ENCODE measurements at regions not wholly inside any gene's neighbourhood (a gene's known extent, or its start where the extent isn't known, plus 50 kb on each side); places are given as distances from the start of the nearest gene placed in this dataset.

DNA sequence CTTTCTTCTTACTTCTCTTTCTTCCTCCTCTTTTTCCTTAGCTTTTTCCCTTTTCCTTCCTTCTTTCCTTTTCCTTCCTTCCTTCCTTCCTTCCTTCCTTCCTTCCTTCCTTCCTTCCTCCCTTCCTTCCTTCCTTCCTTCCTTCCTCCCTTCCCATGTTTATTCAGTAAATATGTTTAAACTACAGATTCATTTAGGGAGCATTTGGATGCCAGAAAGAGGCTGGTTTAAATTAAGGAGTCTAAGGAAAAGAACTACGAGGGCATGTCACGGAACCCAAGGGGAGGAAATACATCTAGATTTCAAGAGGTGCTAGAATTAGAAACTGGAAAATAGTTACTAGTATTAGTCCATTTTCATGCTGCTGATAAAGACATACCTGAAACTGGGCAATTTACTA, 320.0 kb upstream of the ARRDC3 start:
- Histone ChIP-seq H4K20me1 (ENCODE audit: control insufficient read depth, insufficient read depth) (no peaks in the 10 kb centered on the region), H3K27ac (ENCODE audit: control insufficient read depth, insufficient read depth) (no peak overlapping the region), H3K36me3 (ENCODE audit: control insufficient read depth in 2 of 2, insufficient read depth in 2 of 2, low read length in 1 of 2) (no peaks in the 10 kb centered on the region), H3K79me2 (ENCODE audit: control insufficient read depth, insufficient read depth, low read length) (no peaks in the 10 kb centered on the region), H3K27me3 (replicated peaks in 1 of 2; ENCODE audit: control insufficient read depth in 2 of 2, insufficient read depth in 2 of 2, low read length in 1 of 2) (no peaks in the 10 kb centered on the region), H2AFZ (ENCODE audit: control insufficient read depth, low read depth, low read length) (no peak overlapping the region), H3K4me3 (no peak overlapping the region), H3K4me1 (ENCODE audit: control insufficient read depth, insufficient read depth, low read length) (no peaks in the 10 kb centered on the region), H3K9me3 (replicated peaks; ENCODE audit: control insufficient read depth, insufficient read depth, low read length) (no peaks in the 10 kb centered on the region), H3K4me2 (ENCODE audit: control insufficient read depth, insufficient read depth) (no peak overlapping the region), H3K9ac (ENCODE audit: control insufficient read depth, insufficient read depth, low read length) (no peak overlapping the region)
- SMC1A ChIA-PET (ENCODE audit: uncharacterized antibody, unreplicated experiment): no interaction called here
- RAD21 ChIA-PET (ENCODE audit: unreplicated experiment): no interaction called here
- CTCF ChIA-PET: no interaction called here
- intact Hi-C loops (cut with micrococcal nuclease; ENCODE audit: unreplicated experiment) (no loop called here), in situ Hi-C loops (cut with MboI) (no loop called here)
- TF ChIP-seq NFIC (IDR thresholded peaks at IDR 0.05; ENCODE audit: low read depth, low read length) (no peak), RFX5 (IDR thresholded peaks at IDR 0.05; ENCODE audit: low read depth, low read length) (no peak), YBX1 (IDR thresholded peaks at IDR 0.05) (no peak)
- ATAC-seq (no peak), DNase-seq (ENCODE audit: low read depth, low spot score) (no peak), FAIRE-seq (no peak)
- whole genome bisulfite sequencing (ENCODE audit: insufficient coverage, insufficient replicate concordance, low lambda C conversion rate, missing lambda C conversion rate): 32% methylated on average over 2 of the region's 2 CpGs
- POLR2A ChIA-PET: no interaction called here
- no TSS peak for BruUV-seq (replicated peaks)

DNA sequence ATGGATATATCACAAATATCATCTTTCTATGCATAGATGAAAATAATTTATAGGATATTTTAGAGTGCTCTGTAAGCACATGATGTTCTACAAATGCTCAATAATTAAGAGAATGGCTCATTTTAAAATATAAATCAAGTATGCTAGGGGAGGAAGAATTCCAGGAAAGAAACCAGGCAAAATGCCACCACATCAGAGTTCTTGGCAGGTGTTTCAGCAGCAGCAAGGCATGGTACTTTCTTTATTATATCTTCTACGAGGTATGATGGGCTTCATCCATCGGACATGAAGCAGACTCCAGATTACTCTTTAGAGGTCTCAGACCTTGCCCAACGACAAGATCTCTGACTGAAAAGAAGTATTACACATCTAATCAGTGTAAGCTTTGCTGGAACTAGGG, 316.3 kb upstream of the ARRDC3 start:
- Histone ChIP-seq H2AFZ (ENCODE audit: control insufficient read depth, low read depth, low read length) (no peak overlapping the region), H3K9me3 (replicated peaks; ENCODE audit: control insufficient read depth, insufficient read depth, low read length) (no peaks in the 10 kb centered on the region), H3K79me2 (ENCODE audit: control insufficient read depth, insufficient read depth, low read length) (no peaks in the 10 kb centered on the region), H3K4me1 (ENCODE audit: control insufficient read depth, insufficient read depth, low read length) (no peaks in the 10 kb centered on the region), H3K36me3 (ENCODE audit: control insufficient read depth in 2 of 2, insufficient read depth in 2 of 2, low read length in 1 of 2) (no peaks in the 10 kb centered on the region), H3K4me3 (no peak overlapping the region), H3K4me2 (ENCODE audit: control insufficient read depth, insufficient read depth) (no peak overlapping the region), H3K27me3 (replicated peaks in 1 of 2; ENCODE audit: control insufficient read depth in 2 of 2, insufficient read depth in 2 of 2, low read length in 1 of 2) (no peaks in the 10 kb centered on the region), H4K20me1 (ENCODE audit: control insufficient read depth, insufficient read depth) (no peaks in the 10 kb centered on the region), H3K9ac (ENCODE audit: control insufficient read depth, insufficient read depth, low read length) (no peak overlapping the region), H3K27ac (ENCODE audit: control insufficient read depth, insufficient read depth) (no peak overlapping the region)
- ChIA-PET SMC1A (ENCODE audit: uncharacterized antibody, unreplicated experiment) (no interaction called here), CTCF (no interaction called here), RAD21 (ENCODE audit: unreplicated experiment) (no interaction called here), POLR2A (no interaction called here)
- WGBS (ENCODE audit: insufficient coverage, insufficient replicate concordance, low lambda C conversion rate, missing lambda C conversion rate): 24% methylated on average over 3 of the region's 3 CpGs
- intact Hi-C loops (cut with micrococcal nuclease; ENCODE audit: unreplicated experiment) (no loop called here), in situ Hi-C loops (cut with MboI) (no loop called here)
- no TSS peak for BruUV-seq (replicated peaks)
- ATAC-seq (no peak), FAIRE-seq (no peak), DNase-seq (ENCODE audit: low read depth, low spot score) (no peak)
- TF ChIP-seq, protein P1, sequence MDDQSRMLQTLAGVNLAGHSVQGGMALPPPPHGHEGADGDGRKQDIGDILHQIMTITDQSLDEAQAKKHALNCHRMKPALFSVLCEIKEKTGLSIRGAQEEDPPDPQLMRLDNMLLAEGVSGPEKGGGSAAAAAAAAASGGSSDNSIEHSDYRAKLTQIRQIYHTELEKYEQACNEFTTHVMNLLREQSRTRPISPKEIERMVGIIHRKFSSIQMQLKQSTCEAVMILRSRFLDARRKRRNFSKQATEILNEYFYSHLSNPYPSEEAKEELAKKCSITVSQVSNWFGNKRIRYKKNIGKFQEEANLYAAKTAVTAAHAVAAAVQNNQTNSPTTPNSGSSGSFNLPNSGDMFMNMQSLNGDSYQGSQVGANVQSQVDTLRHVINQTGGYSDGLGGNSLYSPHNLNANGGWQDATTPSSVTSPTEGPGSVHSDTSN (IDR thresholded peaks at IDR 0.05; ENCODE audit: insufficient replicate concordance, low read depth, low read length): no peak

All from GM12878 (cell line).